ENCODE measurements at regions not wholly inside any gene's neighbourhood (a gene's known extent, or its start where the extent isn't known, plus 50 kb on each side); places are given as distances from the start of the nearest gene placed in this dataset.

- no peak overlapping the region for H3K27ac ChIP-seq (ENCODE audit: low read length)
- H3K4me3 ChIP-seq (ENCODE audit: low read length): no peak overlapping the region
- WGBS (ENCODE audit: insufficient coverage): no CpG with 5 or more reads among the region's 1 CpG
- no peaks in the 10 kb centered on the region for H3K27me3 ChIP-seq (ENCODE audit: control insufficient read depth, insufficient read depth, low read length)
- Mint-ChIP-seq H3K36me3 (no peaks in the 10 kb centered on the region), H3K4me3 (no peak overlapping the region), H3K4me1 (no peaks in the 10 kb centered on the region), H3K9me3 (peaks cover 8 to 12% of the 10 kb centered on the region in 2 donors), H3K27ac (no peak overlapping the region), H3K27me3 (ENCODE audit: low read depth in 2 of 2) (no peaks in the 10 kb centered on the region)
- no peaks in the 10 kb centered on the region for H3K36me3 ChIP-seq (ENCODE audit: control insufficient read depth, insufficient read depth, low read length)
- no peaks in the 10 kb centered on the region for H3K4me1 ChIP-seq (ENCODE audit: control insufficient read depth, insufficient read depth, low read length)
- TF ChIP-seq CTCF (IDR thresholded peaks at IDR 0.05): no peak
- H3K9me3 ChIP-seq (ENCODE audit: control insufficient read depth, insufficient read depth, low read length): no peaks in the 10 kb centered on the region
- ATAC-seq (no peak), DNase-seq (no peak)
- intact Hi-C loops (cut with micrococcal nuclease): no loop called here
These were observed 228.0 kb downstream of the CD109 start for GRCh38 chr6:73923905-73924485.

GRCh38 chr6:73903155-73903554 is 207.2 kb downstream of the CD109 start:
- H3K4me1 ChIP-seq (ENCODE audit: control insufficient read depth, insufficient read depth, low read length): no peaks in the 10 kb centered on the region
- 77% methylated on average over 14 of the region's 14 CpGs for WGBS (ENCODE audit: insufficient coverage)
- Mint-ChIP-seq H3K4me1 (no peaks in the 10 kb centered on the region), H3K27ac (no peak overlapping the region), H3K27me3 (ENCODE audit: low read depth in 2 of 2) (no peaks in the 10 kb centered on the region), H3K36me3 (peaks cover 15% of the 10 kb centered on the region), H3K4me3 (no peak overlapping the region), H3K9me3 (peaks cover 8 to 9% of the 10 kb centered on the region in 2 donors)
- intact Hi-C loops (cut with micrococcal nuclease): no loop called here
- no peak for ATAC-seq
- H3K27me3 ChIP-seq (ENCODE audit: control insufficient read depth, insufficient read depth, low read length): no peaks in the 10 kb centered on the region
- no peak for TF ChIP-seq CTCF (IDR thresholded peaks at IDR 0.05)
- DNase-seq: no peak
- H3K27ac ChIP-seq (ENCODE audit: low read length): no peak overlapping the region
- H3K4me3 ChIP-seq (ENCODE audit: low read length): no peak overlapping the region
- no peaks in the 10 kb centered on the region for H3K36me3 ChIP-seq (ENCODE audit: control insufficient read depth, insufficient read depth, low read length)
- H3K9me3 ChIP-seq (ENCODE audit: control insufficient read depth, insufficient read depth, low read length): peaks cover 6% of the 10 kb centered on the region

GRCh38 chr6:73901986-73902385 is 206.0 kb downstream of the CD109 start:
- no peak for ATAC-seq
- H3K9me3 Mint-ChIP-seq: peaks cover 8 to 9% of the 10 kb centered on the region in 2 donors
- intact Hi-C loops (cut with micrococcal nuclease): no loop called here

More at GRCh38 chr6:73901986-73902385, 206.0 kb downstream of the CD109 start:
- Histone ChIP-seq H3K9me3 (ENCODE audit: control insufficient read depth, insufficient read depth, low read length) (peaks cover 6% of the 10 kb centered on the region), H3K36me3 (ENCODE audit: control insufficient read depth, insufficient read depth, low read length) (no peaks in the 10 kb centered on the region), H3K27me3 (ENCODE audit: control insufficient read depth, insufficient read depth, low read length) (no peaks in the 10 kb centered on the region), H3K4me1 (ENCODE audit: control insufficient read depth, insufficient read depth, low read length) (no peaks in the 10 kb centered on the region), H3K4me3 (ENCODE audit: low read length) (no peak overlapping the region), H3K27ac (ENCODE audit: low read length) (no peak overlapping the region)
- no peak for DNase-seq
- Mint-ChIP-seq H3K4me1 (no peaks in the 10 kb centered on the region), H3K27me3 (ENCODE audit: low read depth in 2 of 2) (no peaks in the 10 kb centered on the region), H3K36me3 (peaks cover 15% of the 10 kb centered on the region), H3K4me3 (no peak overlapping the region), H3K27ac (no peak overlapping the region)
- TF ChIP-seq CTCF (IDR thresholded peaks at IDR 0.05): no peak
